ENCODE measurements at regions not wholly inside any gene's neighbourhood (a gene's known extent, or its start where the extent isn't known, plus 50 kb on each side); places are given as distances from the start of the nearest gene placed in this dataset.
A peak's percentile ranks its signal among the peaks of the same experiment; 100 is the strongest.

- no peak for DNase-seq (ENCODE audit: low read depth in 2 of 2)
Observed at GRCh38 chr12:94783343-94783742, 133.0 kb upstream of the TMCC3 start.

GRCh38 chr12:94781835-94782234, 131.5 kb upstream of the TMCC3 start:
- no peak for DNase-seq (ENCODE audit: low read depth in 2 of 2)

GRCh38 chr12:94779485-94779884, 129.1 kb upstream of the TMCC3 start:
- peak; percentile 97 for DNase-seq (ENCODE audit: low read depth in 2 of 2)

- DNase-seq (ENCODE audit: low read depth in 2 of 2), result no peak
Observed at GRCh38 chr12:94777936-94778335, 127.6 kb upstream of the TMCC3 start.

- no peak for DNase-seq (ENCODE audit: low read depth in 2 of 2)
Observed at GRCh38 chr12:94775710-94776109, 125.4 kb upstream of the TMCC3 start.

GRCh38 chr12:94771741-94772140, 121.4 kb upstream of the TMCC3 start:
- DNase-seq (ENCODE audit: low read depth in 2 of 2), result no peak

GRCh38 chr12:94771199-94771598, 120.8 kb upstream of the TMCC3 start:
- no peak for DNase-seq (ENCODE audit: low read depth in 2 of 2)

- DNase-seq (ENCODE audit: low read depth in 2 of 2), result no peak
Observed at GRCh38 chr12:94770791-94771190, 120.4 kb upstream of the TMCC3 start.

- no peak for DNase-seq (ENCODE audit: low read depth in 2 of 2)
Observed at GRCh38 chr12:94769776-94770759, 119.7 kb upstream of the TMCC3 start.

- DNase-seq (ENCODE audit: low read depth in 2 of 2), result no peak
Observed at GRCh38 chr12:94769047-94769420, 118.7 kb upstream of the TMCC3 start.

- DNase-seq (ENCODE audit: low read depth in 2 of 2), result no peak
Observed at GRCh38 chr12:94768398-94769046, 118.2 kb upstream of the TMCC3 start.

- peak in 1 of 2 experiments; percentile 17 for DNase-seq (ENCODE audit: low read depth in 2 of 2)
Observed at GRCh38 chr12:94767956-94768355, 117.6 kb upstream of the TMCC3 start.

- no peak for DNase-seq (ENCODE audit: low read depth in 2 of 2)
Observed at GRCh38 chr12:94766397-94766796, 116.0 kb upstream of the TMCC3 start.

- DNase-seq (ENCODE audit: low read depth in 2 of 2), result no peak
Observed at GRCh38 chr12:94763462-94763861, 113.1 kb upstream of the TMCC3 start.

- no peak for DNase-seq (ENCODE audit: low read depth in 2 of 2)
Observed at GRCh38 chr12:94762943-94763342, 112.6 kb upstream of the TMCC3 start.

GRCh38 chr12:94762259-94762942, 112.0 kb upstream of the TMCC3 start:
- no peak for DNase-seq (ENCODE audit: low read depth in 2 of 2)

GRCh38 chr12:94761559-94761958, 111.2 kb upstream of the TMCC3 start:
- DNase-seq (ENCODE audit: low read depth in 2 of 2), result peak; percentile 57 to 64

GRCh38 chr12:94760786-94761185, 110.4 kb upstream of the TMCC3 start:
- no peak for DNase-seq (ENCODE audit: low read depth in 2 of 2)

- DNase-seq (ENCODE audit: low read depth in 2 of 2), result no peak
Observed at GRCh38 chr12:94756789-94757188, 106.4 kb upstream of the TMCC3 start.

GRCh38 chr12:94755598-94755997, 105.2 kb upstream of the TMCC3 start:
- no peak for DNase-seq (ENCODE audit: low read depth in 2 of 2)

- no peak for DNase-seq (ENCODE audit: low read depth in 2 of 2)
Observed at GRCh38 chr12:94754653-94755052, 104.3 kb upstream of the TMCC3 start.

GRCh38 chr12:94753036-94753679, 102.8 kb upstream of the TMCC3 start:
- DNase-seq (ENCODE audit: low read depth in 2 of 2), result no peak

All from fibroblast of skin of left quadriceps (primary cell).